Fibroblast of lung (primary cell): ENCODE measurements at regions not wholly inside any gene's neighbourhood (a gene's known extent, or its start where the extent isn't known, plus 50 kb on each side); places are given as distances from the start of the nearest gene placed in this dataset.

Experiments
- DNase-seq, 2 donors: peaks; one replicate each; pipeline versions ENCODE4 v3.0.0 to v3.0.0-alpha.2; 2010; ENCODE audit warnings: low read depth in 2 of 2
- H2AFZ ChIP-seq: 2 replicates; pipeline ENCODE4 v1.5.1; 2012; ENCODE audit warnings: low read length, control low read depth, inconsistent platforms
- H3K27ac ChIP-seq: 2 replicates; pipeline ENCODE4 v1.5.1; 2011; ENCODE audit warnings: low read length, control low read depth; ENCODE audit not compliant: insufficient read depth
- H3K27me3 ChIP-seq: 2 replicates; pipeline ENCODE4 v1.5.1; 2011; ENCODE audit warnings: mild to moderate bottlenecking, low read length; ENCODE audit not compliant: control insufficient read depth, insufficient read depth
- H3K36me3 ChIP-seq: 2 replicates; pipeline ENCODE4 v1.5.1; 2011; ENCODE audit warnings: low read length; ENCODE audit not compliant: control insufficient read depth, insufficient read depth
- H3K4me1 ChIP-seq: 2 replicates; pipeline ENCODE4 v1.5.1; 2011; ENCODE audit warnings: low read length; ENCODE audit not compliant: control insufficient read depth, insufficient read depth; ENCODE audit errors: extremely low read depth
- H3K4me2 ChIP-seq: 2 replicates; pipeline ENCODE4 v1.5.1; 2011; ENCODE audit warnings: low read length, control low read depth; ENCODE audit not compliant: insufficient read depth; ENCODE audit errors: extremely low read depth
- H3K4me3 ChIP-seq, 4 experiments: fragments of 200-600 bp in 1 of 4; sonication (generic) in 1 of 4; replicated peaks in 1 of 4; 2 replicates each; pipeline ENCODE4 v1.5.1; 2011 to 2016; ENCODE audit warnings: low read length in 4 of 4, low read depth in 3 of 4, mild to moderate bottlenecking in 3 of 4, control low read depth in 2 of 4, inconsistent platforms in 1 of 4, mixed read lengths in 1 of 4; ENCODE audit not compliant: insufficient read depth in 1 of 4; ENCODE audit errors: control extremely low read depth in 1 of 4
- H3K79me2 ChIP-seq: 2 replicates; pipeline ENCODE4 v1.5.1; 2012; ENCODE audit warnings: mild to moderate bottlenecking, low read length, inconsistent platforms; ENCODE audit not compliant: control insufficient read depth, insufficient read depth
- H3K9ac ChIP-seq: 2 replicates; pipeline ENCODE4 v1.5.1; 2011; ENCODE audit warnings: mild to moderate bottlenecking, low read length, control low read depth; ENCODE audit not compliant: insufficient read depth
- H3K9me3 ChIP-seq: 2 replicates; pipeline ENCODE4 v1.5.1; 2012; ENCODE audit warnings: low read depth, low read length; ENCODE audit not compliant: control insufficient read depth, insufficient read depth
- H4K20me1 ChIP-seq: 2 replicates; pipeline ENCODE4 v1.5.1; 2011; ENCODE audit warnings: low read length; ENCODE audit not compliant: control insufficient read depth, insufficient read depth; ENCODE audit errors: extremely low read depth
- CTCF ChIP-seq, 2 donors: IDR thresholded peaks in 1 of 2; conservative IDR thresholded peaks in 1 of 2; 1 replicate in 1 of 2; 2 replicates in 1 of 2; pipeline ENCODE4 v1.5.1; 2011 to 2012; ENCODE audit warnings: low read length in 2 of 2, control low read depth in 1 of 2, inconsistent platforms in 1 of 2, low read depth in 1 of 2, mild to moderate bottlenecking in 1 of 2
- EZH2 ChIP-seq: IDR thresholded peaks from 2 replicates; pipeline ENCODE4 v1.5.1; 2012; ENCODE audit warnings: low read length, control low read depth, mild to moderate bottlenecking; ENCODE audit errors: missing control alignments

GRCh38 chr11:10918698-10919097 lies 60.8 kb upstream of the ZBED5 start:
- H3K4me2 ChIP-seq: no peak overlapping the region
- no peaks in the 10 kb centered on the region for H4K20me1 ChIP-seq
- H3K4me3 ChIP-seq: no peak overlapping the region
- no peak for DNase-seq
- H3K4me1 ChIP-seq: no peaks in the 10 kb centered on the region
- H3K9ac ChIP-seq: no peak overlapping the region
- no peaks in the 10 kb centered on the region for H3K27me3 ChIP-seq
- TF ChIP-seq CTCF (conservative IDR thresholded peaks at IDR 0.05 in 1 of 2, IDR thresholded peaks at IDR 0.05 in 1 of 2; ENCODE audit: low read depth in 1 of 2, low read length in 2 of 2): no peak
- no peak for TF ChIP-seq EZH2
- H2AFZ ChIP-seq: no peak overlapping the region
- no peaks in the 10 kb centered on the region for H3K79me2 ChIP-seq
- H3K36me3 ChIP-seq: no peaks in the 10 kb centered on the region
- H3K9me3 ChIP-seq: no peaks in the 10 kb centered on the region
- H3K27ac ChIP-seq: no peak overlapping the region

GRCh38 chr11:10918275-10918674 lies 60.4 kb upstream of the ZBED5 start:
- Histone ChIP-seq H3K4me2 (no peak overlapping the region), H3K4me3 (no peak overlapping the region), H4K20me1 (no peaks in the 10 kb centered on the region), H3K4me1 (no peaks in the 10 kb centered on the region), H2AFZ (no peak overlapping the region), H3K79me2 (no peaks in the 10 kb centered on the region), H3K9ac (no peak overlapping the region), H3K27ac (no peak overlapping the region), H3K9me3 (no peaks in the 10 kb centered on the region), H3K27me3 (no peaks in the 10 kb centered on the region), H3K36me3 (no peaks in the 10 kb centered on the region)
- no peak for TF ChIP-seq EZH2
- DNase-seq: no peak

DNA sequence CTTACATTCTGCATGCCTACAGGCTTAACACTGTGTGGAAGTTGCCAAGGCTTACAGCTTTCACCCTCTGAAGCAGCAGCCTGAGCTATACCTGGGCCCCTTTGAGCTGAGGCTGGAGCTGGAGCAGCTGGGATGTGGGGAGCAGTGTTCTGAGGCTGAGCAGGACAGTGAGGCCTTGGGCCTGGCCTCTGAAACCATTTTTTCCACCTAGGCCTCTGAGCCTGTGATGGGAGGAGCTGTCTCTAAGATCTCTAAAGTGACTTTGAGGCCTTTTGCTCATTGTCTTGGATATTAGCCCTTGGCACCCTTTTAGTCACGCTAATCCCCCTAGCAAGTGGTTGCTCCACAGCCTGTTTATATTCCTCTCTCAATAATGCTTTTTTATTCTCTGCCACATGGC lies 59.9 kb upstream of the ZBED5 start:
- Histone ChIP-seq H3K36me3 (no peaks in the 10 kb centered on the region), H2AFZ (no peak overlapping the region), H3K27ac (no peak overlapping the region), H3K4me2 (no peak overlapping the region), H3K9me3 (no peaks in the 10 kb centered on the region), H4K20me1 (no peaks in the 10 kb centered on the region), H3K79me2 (no peaks in the 10 kb centered on the region), H3K4me1 (no peaks in the 10 kb centered on the region), H3K9ac (no peak overlapping the region), H3K4me3 (no peak overlapping the region), H3K27me3 (no peaks in the 10 kb centered on the region)
- no peak for DNase-seq
- TF ChIP-seq EZH2: no peak
- no peak for TF ChIP-seq CTCF (conservative IDR thresholded peaks at IDR 0.05 in 1 of 2, IDR thresholded peaks at IDR 0.05 in 1 of 2; ENCODE audit: low read depth in 1 of 2, low read length in 2 of 2)
